GM23248 (cell line): ENCODE measurements at regions not wholly inside any gene's neighbourhood (a gene's known extent, or its start where the extent isn't known, plus 50 kb on each side); places are given as distances from the start of the nearest gene placed in this dataset.

ENCODE experiments used
- DNase-seq: peaks from one replicate; pipeline ENCODE4 v3.0.0-alpha.2; 2015
- H2AFZ ChIP-seq: fragments of 200-600 bp; sonication (generic); 2 replicates; pipeline ENCODE4 v1.6.1; 2016; ENCODE audit warnings: antibody characterized with exemption
- H3F3A ChIP-seq: fragments of 200-600 bp; sonication (generic); 2 replicates; pipeline ENCODE4 v1.6.1; 2016; ENCODE audit warnings: mild to moderate bottlenecking, antibody characterized with exemption, mixed run types; ENCODE audit not compliant: insufficient read depth
- H3K27ac ChIP-seq: fragments of 200-600 bp; sonication (generic); 2 replicates; pipeline ENCODE4 v1.5.1; 2016; ENCODE audit warnings: mild to moderate bottlenecking
- H3K27me3 ChIP-seq: fragments of 200-600 bp; sonication (generic); replicated peaks from 2 replicates; pipeline ENCODE4 v1.6.1; 2016; ENCODE audit warnings: mild to moderate bottlenecking; ENCODE audit not compliant: insufficient read depth
- H3K36me3 ChIP-seq: fragments of 200-600 bp; sonication (generic); 2 replicates; pipeline ENCODE4 v1.6.1; 2016; ENCODE audit warnings: low read depth, mild to moderate bottlenecking
- H3K4me1 ChIP-seq: fragments of 200-600 bp; sonication (generic); 2 replicates; pipeline ENCODE4 v1.6.1; 2016; ENCODE audit warnings: mild to moderate bottlenecking; ENCODE audit not compliant: insufficient read depth
- H3K4me2 ChIP-seq: fragments of 200-600 bp; sonication (generic); one replicate; pipeline ENCODE4 v1.6.1; 2016; ENCODE audit warnings: mild to moderate bottlenecking; ENCODE audit not compliant: unreplicated experiment
- H3K4me3 ChIP-seq: fragments of 200-600 bp; sonication (generic); 2 replicates; pipeline ENCODE4 v1.5.1; 2016; ENCODE audit warnings: mild to moderate bottlenecking
- H3K79me2 ChIP-seq: fragments of 200-600 bp; sonication (generic); 2 replicates; pipeline ENCODE4 v1.6.1; 2016; ENCODE audit warnings: mild to moderate bottlenecking; ENCODE audit not compliant: insufficient read depth
- H3K9ac ChIP-seq: fragments of 200-600 bp; sonication (generic); 2 replicates; pipeline ENCODE4 v1.6.1; 2016; ENCODE audit warnings: mild to moderate bottlenecking
- H3K9me2 ChIP-seq: fragments of 200-600 bp; sonication (generic); 2 replicates; pipeline ENCODE4 v1.6.1; 2016; ENCODE audit warnings: mixed run types, mild to moderate bottlenecking, moderate library complexity; ENCODE audit not compliant: insufficient read depth
- H3K9me3 ChIP-seq: fragments of 200-600 bp; sonication (generic); one replicate; pipeline ENCODE4 v1.6.1; 2017; ENCODE audit warnings: low read depth
- H4K20me1 ChIP-seq: fragments of 200-600 bp; sonication (generic); 2 replicates; pipeline ENCODE4 v1.6.0; 2016; ENCODE audit not compliant: insufficient read depth
- EZH2 ChIP-seq: fragments of 200-600 bp; sonication (generic); IDR thresholded peaks from 2 replicates; pipeline ENCODE4 v1.6.1; 2018; ENCODE audit warnings: antibody characterized with exemption, mild to moderate bottlenecking; ENCODE audit not compliant: insufficient read depth, poor library complexity, severe bottlenecking
- EZH2phosphoT487 ChIP-seq: fragments of 200-600 bp; sonication (generic); IDR thresholded peaks from 2 replicates; pipeline ENCODE4 v1.6.1; 2018; ENCODE audit warnings: antibody characterized with exemption, moderate library complexity, mild to moderate bottlenecking, low read depth; ENCODE audit not compliant: insufficient read depth
- WGBS, 2 experiments: methylation state at CpG; one replicate each; pipeline ENCODE4 v1.1.6; 2015 to 2017; ENCODE audit warnings: low lambda C conversion rate in 2 of 2, low coverage in 1 of 2; ENCODE audit errors: missing lambda C conversion rate in 2 of 2; 5-methylcytosine and 5-hydroxymethylcytosine counted together
- in situ Hi-C: fragments of 300-500 bp; cut with MboI; formaldehyde crosslinking; loops from 2 replicates; pipeline ENCODE4 v1.15.0; 2020

DNA sequence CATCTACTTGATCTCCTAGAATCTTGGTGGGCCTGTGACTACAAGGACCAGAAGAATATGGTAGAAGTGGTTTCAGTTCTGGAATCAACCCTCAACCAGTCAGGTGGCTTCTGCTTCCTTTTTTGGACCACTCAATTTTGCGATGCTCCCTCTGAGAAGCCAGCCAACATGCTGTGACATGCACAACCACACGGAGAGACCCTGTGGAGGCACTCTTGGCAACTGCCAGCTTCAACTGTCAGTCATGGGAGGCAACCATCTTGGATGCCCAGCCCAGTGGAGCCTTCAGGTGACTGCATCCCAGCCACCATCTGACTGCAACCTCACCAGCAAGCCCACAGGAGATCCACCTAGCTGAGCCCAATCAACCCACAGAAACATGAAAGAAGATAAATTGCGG, 137.3 kb downstream of the FAM114A2 start:
- Histone ChIP-seq H3K4me2 (peak overlapping the region; percentile 14), H3F3A (peaks cover 43% of the 10 kb centered on the region), H4K20me1 (no peaks in the 10 kb centered on the region), H3K9me2 (no peaks in the 10 kb centered on the region; the same call in 1 of the 2 replicates), H3K79me2 (no peaks in the 10 kb centered on the region), H3K9me3 (no peaks in the 10 kb centered on the region), H3K27me3 (no peaks in the 10 kb centered on the region), H3K4me1 (peaks cover 51% of the 10 kb centered on the region), H3K9ac (no peak overlapping the region), H3K27ac (0 out of 2 replicates have a peak overlapping the region, but pooled peaks have one; percentile 1), H3K36me3 (no peaks in the 10 kb centered on the region), H2AFZ (no peak overlapping the region), H3K4me3 (no peak overlapping the region)
- in situ Hi-C loops, result no loop called here
- DNase-seq, result no peak
- WGBS, 2 experiments, result 51 to 58% methylated on average over 3 of the region's 3 CpGs
- no peak for TF ChIP-seq EZH2phosphoT487
- TF ChIP-seq EZH2, result no peak

DNA sequence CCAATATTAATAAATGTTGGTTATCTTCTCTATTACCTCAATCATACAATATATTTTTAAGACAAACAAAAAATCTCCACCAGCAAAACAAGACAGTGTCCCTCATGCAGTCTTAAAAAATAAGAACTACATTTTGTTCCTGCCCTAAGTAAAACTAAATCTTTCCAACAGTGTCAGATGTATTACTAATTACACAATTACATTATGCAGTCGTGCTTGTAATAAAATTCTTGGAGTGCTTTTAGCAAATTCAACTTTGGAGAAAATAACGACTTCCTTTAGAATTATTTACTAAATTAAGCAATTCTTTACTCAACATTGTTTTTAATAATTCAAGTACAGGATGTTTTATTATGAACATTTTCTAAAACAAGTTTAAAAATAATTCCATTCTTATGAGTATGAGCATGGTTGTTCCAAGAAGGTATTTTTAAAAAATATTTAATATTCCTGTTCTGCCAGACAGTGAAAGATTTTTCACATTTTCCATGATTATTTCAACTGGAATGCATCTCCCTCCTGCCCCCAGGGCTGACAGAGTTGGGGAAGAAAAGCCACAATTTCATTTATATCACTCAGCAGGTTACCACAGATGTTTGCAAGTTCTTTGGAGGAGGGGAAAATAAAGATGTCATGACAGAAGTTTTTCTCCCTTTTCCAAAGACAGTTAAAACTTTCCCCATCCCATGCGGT, 137.9 kb downstream of the FAM114A2 start:
- TF ChIP-seq EZH2 (no peak), EZH2phosphoT487 (0 out of 2 replicates have a peak, but pooled peaks have one; percentile 61)
- peak overlapping the region; percentile 64 for H3K27ac ChIP-seq
- H3K36me3 ChIP-seq, result no peaks in the 10 kb centered on the region
- H3K4me3 ChIP-seq, result peak overlapping the region; percentile 7; the same call in 1 of the 2 replicates
- H3K9ac ChIP-seq, result peak overlapping the region; percentile 17; the same call in 1 of the 2 replicates
- peak; percentile 92 for DNase-seq
- H3K9me3 ChIP-seq, result no peaks in the 10 kb centered on the region
- no peak overlapping the region for H2AFZ ChIP-seq
- peak overlapping the region; percentile 63 for H3K4me2 ChIP-seq
- peaks cover 49% of the 10 kb centered on the region for H3F3A ChIP-seq
- H3K79me2 ChIP-seq, result no peaks in the 10 kb centered on the region
- H3K27me3 ChIP-seq, result no peaks in the 10 kb centered on the region
- H3K9me2 ChIP-seq, result no peaks in the 10 kb centered on the region; the same call in 1 of the 2 replicates
- H4K20me1 ChIP-seq, result no peaks in the 10 kb centered on the region
- 2 to 3% methylated on average over 3 of the region's 3 CpGs for WGBS, 2 experiments
- H3K4me1 ChIP-seq, result peaks cover 57% of the 10 kb centered on the region
- in situ Hi-C loops, result no loop called here

DNA sequence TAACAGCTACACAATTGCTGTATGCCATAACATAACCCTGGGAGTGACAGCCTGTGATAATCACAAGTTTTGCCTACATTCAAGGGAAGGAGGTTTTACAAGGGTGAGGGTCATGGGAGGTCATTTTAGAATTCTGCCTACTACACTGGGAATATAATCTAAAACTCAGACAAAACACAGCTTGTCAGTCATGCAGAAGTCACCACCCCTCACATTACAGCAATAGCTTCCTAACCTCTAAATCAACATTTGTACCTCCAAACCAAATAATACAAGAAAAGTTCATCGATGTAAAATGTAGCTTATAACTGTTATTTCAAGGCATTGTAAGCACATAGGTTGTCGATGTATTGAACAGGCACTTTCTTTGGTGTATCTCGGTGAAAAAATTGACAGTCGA, 139.0 kb downstream of the FAM114A2 start:
- no peak for DNase-seq
- 78 to 81% methylated on average over 4 of the region's 4 CpGs for WGBS, 2 experiments
- peaks cover 52% of the 10 kb centered on the region for H3F3A ChIP-seq
- H3K4me1 ChIP-seq, result peaks cover 60% of the 10 kb centered on the region
- H3K4me3 ChIP-seq, result no peak overlapping the region
- no peaks in the 10 kb centered on the region for H3K27me3 ChIP-seq
- no peaks in the 10 kb centered on the region for H3K36me3 ChIP-seq
- no peaks in the 10 kb centered on the region for H4K20me1 ChIP-seq
- no peak overlapping the region for H3K9ac ChIP-seq
- TF ChIP-seq EZH2phosphoT487, result no peak
- no peak for TF ChIP-seq EZH2
- no peak overlapping the region for H2AFZ ChIP-seq
- in situ Hi-C loops, result no loop called here
- no peaks in the 10 kb centered on the region for H3K79me2 ChIP-seq
- no peaks in the 10 kb centered on the region for H3K9me3 ChIP-seq
- H3K4me2 ChIP-seq, result no peak overlapping the region
- no peaks in the 10 kb centered on the region; the same call in 1 of the 2 replicates for H3K9me2 ChIP-seq
- H3K27ac ChIP-seq, result no peak overlapping the region

DNA sequence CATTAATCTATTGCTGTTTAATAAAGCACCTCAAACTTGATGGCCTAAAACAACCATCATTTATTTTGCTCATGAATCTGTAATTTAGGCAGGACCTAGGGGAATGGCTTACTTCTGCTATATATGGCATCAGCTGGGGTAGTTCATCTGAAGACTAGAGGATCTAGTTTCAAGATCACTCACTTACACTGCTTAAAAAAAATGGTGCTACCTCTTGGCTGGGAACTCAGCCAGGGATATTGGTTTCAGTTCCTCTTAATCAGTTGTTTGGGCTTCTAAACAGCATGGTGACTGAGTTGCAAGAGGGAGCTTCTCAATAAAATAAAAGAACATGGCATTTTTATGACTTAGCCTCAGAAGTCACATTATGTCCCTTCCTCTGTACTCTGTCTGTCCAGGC, 142.0 kb downstream of the FAM114A2 start:
- H3K4me3 ChIP-seq, result no peak overlapping the region
- TF ChIP-seq EZH2, result no peak
- no peak for TF ChIP-seq EZH2phosphoT487
- H4K20me1 ChIP-seq, result no peaks in the 10 kb centered on the region
- H3K79me2 ChIP-seq, result no peaks in the 10 kb centered on the region
- H3K36me3 ChIP-seq, result no peaks in the 10 kb centered on the region
- H3K4me2 ChIP-seq, result peak overlapping the region; percentile 23
- H3K9me3 ChIP-seq, result no peaks in the 10 kb centered on the region
- H3K27ac ChIP-seq, result no peak overlapping the region
- H3K9me2 ChIP-seq, result no peaks in the 10 kb centered on the region; the same call in 1 of the 2 replicates
- H3F3A ChIP-seq, result peaks cover 34% of the 10 kb centered on the region
- no peak overlapping the region for H2AFZ ChIP-seq
- in situ Hi-C loops, result no loop called here
- no peaks in the 10 kb centered on the region for H3K27me3 ChIP-seq
- peak; percentile 65 for DNase-seq
- peaks cover 36% of the 10 kb centered on the region for H3K4me1 ChIP-seq
- H3K9ac ChIP-seq, result no peak overlapping the region
